ENCODE measurements at regions not wholly inside any gene's neighbourhood (a gene's known extent, or its start where the extent isn't known, plus 50 kb on each side); places are given as distances from the start of the nearest gene placed in this dataset.

DNA sequence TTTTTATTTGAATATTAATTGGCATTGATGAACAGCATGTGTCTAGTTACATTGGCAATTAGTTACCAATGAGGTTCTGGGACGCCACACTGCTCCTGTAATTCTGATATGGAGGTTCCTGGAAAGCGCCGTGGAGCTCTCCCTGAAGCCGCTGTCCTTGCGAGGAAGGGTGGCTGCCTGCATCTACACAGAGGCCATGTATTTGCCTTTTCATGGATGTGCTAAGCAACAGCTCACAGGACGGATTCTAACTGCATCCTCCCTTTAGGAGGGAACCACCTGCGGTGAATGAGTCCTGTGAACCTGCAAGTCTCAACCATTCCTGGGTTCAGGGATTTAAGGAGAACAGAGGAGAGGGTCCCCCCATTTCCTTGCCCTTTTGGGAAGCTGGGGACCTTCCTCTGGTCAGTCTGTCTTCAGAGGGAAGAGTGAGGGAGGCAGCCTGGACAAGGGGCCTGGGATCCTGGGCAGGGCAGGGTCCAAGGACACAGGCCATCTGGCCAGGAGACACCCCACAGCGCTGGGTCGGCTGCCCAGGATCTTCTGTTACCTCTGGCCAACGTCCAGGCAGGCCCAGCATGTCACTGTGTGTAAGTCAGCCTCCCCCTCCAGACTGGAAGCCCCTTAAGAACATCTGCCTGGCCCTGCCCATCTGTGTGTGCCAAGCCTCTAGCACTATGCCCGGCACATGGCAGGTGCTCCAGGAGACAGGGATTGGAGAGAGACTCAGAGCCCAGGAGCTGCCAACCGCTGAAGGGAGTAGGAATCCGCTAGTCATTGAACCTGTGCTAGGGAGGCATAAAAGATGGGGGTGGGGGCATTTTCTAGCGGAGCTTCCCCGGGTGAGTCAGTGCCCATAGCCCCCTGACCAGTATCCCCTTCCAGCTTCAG, 314.1 kb upstream of the TNRC6C start:
- H2AFZ ChIP-seq (ENCODE audit: low read length): no peak overlapping the region
- H3K4ac ChIP-seq (replicated peaks; ENCODE audit: insufficient read length, low read depth, low read length): no peak overlapping the region
- no peak overlapping the region for H3K9ac ChIP-seq (replicated peaks in 1 of 4; ENCODE audit: extremely low read depth in 1 of 4, low read depth in 3 of 4, low read length in 3 of 4)
- H2BK5ac ChIP-seq (ENCODE audit: low read depth, low read length): no peak overlapping the region
- H4K8ac ChIP-seq (ENCODE audit: extremely low read depth, insufficient read depth, low read length): peak overlapping the region; percentile 16; the same call in 1 of the 2 replicates
- H3K4me1 ChIP-seq (replicated peaks in 1 of 4; ENCODE audit: control insufficient read depth in 3 of 4, insufficient read depth in 4 of 4, low read length in 3 of 4): peaks cover 0 to 7% (median 3%) of the 10 kb centered on the region in 4 experiments; a peak in 6 of 7 replicates
- POLR2A ChIA-PET (ENCODE audit: partially characterized antibody): interaction anchor here (0.6 kb wide), 1 partner anchor 248 kb away, joined by 3 read pairs; no protein-coding TSS in a partner anchor
- H4K91ac ChIP-seq (replicated peaks; ENCODE audit: insufficient read length, low read length): no peak overlapping the region
- 0 out of 2 replicates have a peak overlapping the region, but pooled peaks have one; percentile 61 for H2BK20ac ChIP-seq (ENCODE audit: low read length)
- H3K4me2 ChIP-seq (ENCODE audit: insufficient read depth in 1 of 2, low read depth in 2 of 2, low read length in 2 of 2): no peak overlapping the region
- H2BK15ac ChIP-seq (ENCODE audit: low read length): no peak overlapping the region
- CTCF ChIA-PET (ENCODE audit: partially characterized antibody): interaction anchor here (0.7 to 1.7 kb wide), 11 partner anchors 8 to 214 kb away, joined by 3 to 4 read pairs (median 3); no protein-coding TSS in a partner anchor
- H3K27ac ChIP-seq (ENCODE audit: low read depth, low read length): no peak overlapping the region
- FAIRE-seq (no peak), DNase-seq (ENCODE audit: low read depth in 1 of 2, low spot score in 2 of 2) (no peak)
- H3K23me2 ChIP-seq (ENCODE audit: low read depth, low read length): no peaks in the 10 kb centered on the region
- H3K4me3 ChIP-seq (ENCODE audit: extremely low read depth in 1 of 4, insufficient read depth in 2 of 4, low read depth in 3 of 4, low read length in 4 of 4): no peak overlapping the region
- no peaks in the 10 kb centered on the region for H3K36me3 ChIP-seq (ENCODE audit: control insufficient read depth in 2 of 4, insufficient read depth in 4 of 4, low read length in 3 of 4)
- 87% methylated on average over 13 of the region's 15 CpGs; no CpG with 5 or more reads in 1 of the 2 experiments for WGBS, 2 experiments (ENCODE audit: extremely low coverage in 1 of 2, insufficient coverage in 1 of 2, insufficient read length in 1 of 2, insufficient replicate concordance in 2 of 2, low coverage in 1 of 2, low lambda C conversion rate in 2 of 2, missing lambda C conversion rate in 1 of 2)
- H3K79me2 ChIP-seq (ENCODE audit: control insufficient read depth in 1 of 2, insufficient read depth in 2 of 2, low read length in 2 of 2): no peaks in the 10 kb centered on the region
- no peaks in the 10 kb centered on the region for H4K20me1 ChIP-seq (replicated peaks in 1 of 2; ENCODE audit: control insufficient read depth in 1 of 2, insufficient read depth in 2 of 2, low read length in 2 of 2)
- H3K56ac ChIP-seq (replicated peaks; ENCODE audit: insufficient read length, low read depth, low read length): no peak overlapping the region
- H3K27me3 ChIP-seq (replicated peaks in 1 of 4; ENCODE audit: control insufficient read depth in 3 of 4, extremely low read depth in 1 of 4, insufficient read depth in 3 of 4, low read length in 3 of 4): peaks cover 0 to 2% (median 0%) of the 10 kb centered on the region in 4 experiments; a peak in 3 of 7 replicates
- H4K5ac ChIP-seq (ENCODE audit: insufficient read length, low read depth, low read length): no peak overlapping the region
- no peak overlapping the region for H3K14ac ChIP-seq (ENCODE audit: insufficient read length)
- H3K18ac ChIP-seq (ENCODE audit: extremely low read depth, low read length): no peak overlapping the region
- 0 out of 4 replicates have a peak, but pooled peaks cover 0 to 3% of the 10 kb centered on the region in 2 experiments for H3K9me3 ChIP-seq (ENCODE audit: insufficient read depth in 2 of 2, low read depth in 1 of 2, low read length in 1 of 2)
- no peak overlapping the region for H2AK5ac ChIP-seq (ENCODE audit: low read depth, low read length)
- H2BK120ac ChIP-seq (replicated peaks; ENCODE audit: low read depth, low read length): no peak overlapping the region
- no peak overlapping the region for H3K23ac ChIP-seq (ENCODE audit: insufficient read length)
- H2BK12ac ChIP-seq (ENCODE audit: low read depth, low read length): peak overlapping the region; percentile 50; the same call in 1 of the 2 replicates
- no peaks in the 10 kb centered on the region for H3K79me1 ChIP-seq (ENCODE audit: low read depth, low read length)
- TF ChIP-seq TBP (IDR thresholded peaks at IDR 0.05; ENCODE audit: low read depth, low read length): no peak
- no peak for TF ChIP-seq SIRT6 (IDR thresholded peaks at IDR 0.05; ENCODE audit: low read length)
- TF ChIP-seq, protein P1, sequence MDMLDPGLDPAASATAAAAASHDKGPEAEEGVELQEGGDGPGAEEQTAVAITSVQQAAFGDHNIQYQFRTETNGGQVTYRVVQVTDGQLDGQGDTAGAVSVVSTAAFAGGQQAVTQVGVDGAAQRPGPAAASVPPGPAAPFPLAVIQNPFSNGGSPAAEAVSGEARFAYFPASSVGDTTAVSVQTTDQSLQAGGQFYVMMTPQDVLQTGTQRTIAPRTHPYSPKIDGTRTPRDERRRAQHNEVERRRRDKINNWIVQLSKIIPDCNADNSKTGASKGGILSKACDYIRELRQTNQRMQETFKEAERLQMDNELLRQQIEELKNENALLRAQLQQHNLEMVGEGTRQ (IDR thresholded peaks at IDR 0.05; ENCODE audit: low read length): no peak
- TF ChIP-seq RNF2 (IDR thresholded peaks at IDR 0.05; ENCODE audit: borderline replicate concordance, low read depth, low read length, missing control alignments, poor library complexity, severe bottlenecking): no peak
- TF ChIP-seq FOSL1 (IDR thresholded peaks at IDR 0.05; ENCODE audit: insufficient read depth, low read depth, low read length): no peak
- TF ChIP-seq ZNF274 (IDR thresholded peaks at IDR 0.05; ENCODE audit: borderline replicate concordance, extremely low read depth, low read length): no peak
- TF ChIP-seq CEBPB (IDR thresholded peaks at IDR 0.05; ENCODE audit: low read depth, low read length): no peak
- TF ChIP-seq, protein P2, sequence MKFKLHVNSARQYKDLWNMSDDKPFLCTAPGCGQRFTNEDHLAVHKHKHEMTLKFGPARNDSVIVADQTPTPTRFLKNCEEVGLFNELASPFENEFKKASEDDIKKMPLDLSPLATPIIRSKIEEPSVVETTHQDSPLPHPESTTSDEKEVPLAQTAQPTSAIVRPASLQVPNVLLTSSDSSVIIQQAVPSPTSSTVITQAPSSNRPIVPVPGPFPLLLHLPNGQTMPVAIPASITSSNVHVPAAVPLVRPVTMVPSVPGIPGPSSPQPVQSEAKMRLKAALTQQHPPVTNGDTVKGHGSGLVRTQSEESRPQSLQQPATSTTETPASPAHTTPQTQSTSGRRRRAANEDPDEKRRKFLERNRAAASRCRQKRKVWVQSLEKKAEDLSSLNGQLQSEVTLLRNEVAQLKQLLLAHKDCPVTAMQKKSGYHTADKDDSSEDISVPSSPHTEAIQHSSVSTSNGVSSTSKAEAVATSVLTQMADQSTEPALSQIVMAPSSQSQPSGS (IDR thresholded peaks at IDR 0.05; ENCODE audit: low read length): no peak
